Effector CD8-positive, alpha-beta T cell (primary cell): ENCODE measurements at regions not wholly inside any gene's neighbourhood (a gene's known extent, or its start where the extent isn't known, plus 50 kb on each side); places are given as distances from the start of the nearest gene placed in this dataset.
A peak's percentile ranks its signal among the peaks of the same experiment; 100 is the strongest.

Source experiments
- DNase-seq: peaks from one replicate; lab custom pipeline; 2025; lab: John Stamatoyannopoulos, UW

- DNase-seq = no peak
Observed at GRCh38 chr2:16615687-16616615, 49.7 kb downstream of the CYRIA start.

- DNase-seq = no peak
Observed at GRCh38 chr2:16615246-16615645, 50.4 kb downstream of the CYRIA start.

GRCh38 chr2:16614314-16614860 is 51.2 kb downstream of the CYRIA start:
- DNase-seq = no peak

- no peak for DNase-seq
Observed at GRCh38 chr2:16613539-16614011, 52.1 kb downstream of the CYRIA start.

- DNase-seq = no peak
Observed at GRCh38 chr2:16612490-16612889, 53.1 kb downstream of the CYRIA start.

GRCh38 chr2:16609786-16610185 is 55.8 kb downstream of the CYRIA start:
- no peak for DNase-seq

- peak; percentile 74 for DNase-seq
Observed at GRCh38 chr2:16608661-16609643, 56.7 kb downstream of the CYRIA start.

- no peak for DNase-seq
Observed at GRCh38 chr2:16607301-16607700, 58.3 kb downstream of the CYRIA start.

GRCh38 chr2:16604236-16604635 is 61.4 kb downstream of the CYRIA start:
- no peak for DNase-seq

GRCh38 chr2:16591370-16591933 is 74.2 kb downstream of the CYRIA start:
- no peak for DNase-seq

- no peak for DNase-seq
Observed at GRCh38 chr2:16589465-16589864, 76.2 kb downstream of the CYRIA start.

GRCh38 chr2:16588565-16588964 is 77.1 kb downstream of the CYRIA start:
- no peak for DNase-seq

GRCh38 chr2:16587601-16588000 is 78.0 kb downstream of the CYRIA start:
- no peak for DNase-seq

- no peak for DNase-seq
Observed at GRCh38 chr2:16584824-16585540, 80.7 kb downstream of the CYRIA start.

- DNase-seq = no peak
Observed at GRCh38 chr2:16584084-16584483, 81.5 kb downstream of the CYRIA start.

GRCh38 chr2:16581241-16581640 is 84.4 kb downstream of the CYRIA start:
- no peak for DNase-seq

- DNase-seq = no peak
Observed at GRCh38 chr2:16578081-16578480, 87.6 kb downstream of the CYRIA start.

GRCh38 chr2:16570516-16570915 is 95.1 kb downstream of the CYRIA start:
- no peak for DNase-seq

GRCh38 chr2:16568998-16569784 is 96.4 kb downstream of the CYRIA start:
- no peak for DNase-seq

- no peak for DNase-seq
Observed at GRCh38 chr2:16566701-16567100, 98.9 kb downstream of the CYRIA start.
